IMR-90 (cell line): ENCODE measurements at regions not wholly inside any gene's neighbourhood (a gene's known extent, or its start where the extent isn't known, plus 50 kb on each side); places are given as distances from the start of the nearest gene placed in this dataset.
"Not testable (repeated sequence)": the region's sequence is repeated elsewhere in the genome, so short reads cannot be mapped to it uniquely, and the experiment has no call there.

Experiments used
- BHLHE40 ChIP-seq: fragments of 150-350 bp; IDR thresholded peaks from 2 replicates; pipeline ENCODE4 v1.6.1; 2016; ENCODE audit warnings: mild to moderate bottlenecking, low read depth, low read length
- CEBPB ChIP-seq: IDR thresholded peaks from 2 replicates; pipeline ENCODE4 v1.6.1; 2012; ENCODE audit warnings: low read depth, low read length, improper control_type of control experiment
- ELK1 ChIP-seq: fragments of 150-350 bp; IDR thresholded peaks from 2 replicates; pipeline ENCODE4 v1.6.1; 2016; ENCODE audit warnings: low read depth, mild to moderate bottlenecking, low read length, moderate library complexity, borderline replicate concordance
- MAFK ChIP-seq: IDR thresholded peaks from 2 replicates; pipeline ENCODE4 v1.6.1; 2012; ENCODE audit warnings: low read depth, low read length, improper control_type of control experiment
- MAZ ChIP-seq: IDR thresholded peaks from 2 replicates; pipeline ENCODE4 v1.6.1; 2012; ENCODE audit warnings: low read depth, mild to moderate bottlenecking, low read length, improper control_type of control experiment, moderate library complexity, borderline replicate concordance
- MXI1 ChIP-seq: IDR thresholded peaks from 2 replicates; pipeline ENCODE4 v1.6.1; 2012; ENCODE audit warnings: low read depth, mild to moderate bottlenecking, low read length, moderate library complexity, borderline replicate concordance
- POLR2A ChIP-seq: IDR thresholded peaks from 2 replicates; pipeline ENCODE4 v1.6.1; 2012; ENCODE audit warnings: mild to moderate bottlenecking, low read depth, low read length
- RCOR1 ChIP-seq: IDR thresholded peaks from 2 replicates; pipeline ENCODE4 v1.6.1; 2012; ENCODE audit warnings: mild to moderate bottlenecking, low read length, improper control_type of control experiment; ENCODE audit not compliant: insufficient replicate concordance
- RFX5 ChIP-seq: IDR thresholded peaks from 2 replicates; pipeline ENCODE4 v1.8.0; 2012; ENCODE audit warnings: low read depth, mild to moderate bottlenecking, low read length, moderate library complexity
- SMC3 ChIP-seq: fragments of 150-350 bp; IDR thresholded peaks from 2 replicates; pipeline ENCODE4 v1.6.1; 2016; ENCODE audit warnings: low read depth, mild to moderate bottlenecking, antibody characterized with exemption, low read length, moderate library complexity
- TF ChIP-seq, protein P1 (sequence below): conservative IDR thresholded peaks from 2 replicates; pipeline ENCODE4 v1.5.1; 2012; ENCODE audit warnings: mild to moderate bottlenecking, low read depth, low read length, improper control_type of control experiment

DNA sequence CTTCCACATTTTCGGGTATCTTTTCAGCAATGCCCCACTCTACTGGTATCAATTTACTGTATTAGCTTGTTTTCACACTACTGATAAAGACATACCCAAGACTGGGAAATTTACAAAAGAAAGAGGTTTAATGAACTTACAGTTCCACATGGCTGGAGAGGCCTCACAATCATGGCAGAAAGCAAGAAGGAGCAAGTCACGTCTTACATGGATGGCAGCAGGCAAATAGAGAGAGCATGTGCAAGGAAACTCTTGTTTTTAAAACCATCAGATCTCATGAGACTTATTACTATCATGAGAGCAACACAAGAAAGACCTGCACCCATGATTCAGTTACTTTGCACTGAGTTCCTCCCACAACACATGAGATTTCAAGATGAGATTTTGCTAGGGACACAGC is 300.7 kb downstream of the MMUT start:
- not testable (repeated sequence) for TF ChIP-seq POLR2A, MXI1, MAFK, SMC3, RFX5, RCOR1, CEBPB, BHLHE40, MAZ, ELK1
- TF ChIP-seq, protein P1, sequence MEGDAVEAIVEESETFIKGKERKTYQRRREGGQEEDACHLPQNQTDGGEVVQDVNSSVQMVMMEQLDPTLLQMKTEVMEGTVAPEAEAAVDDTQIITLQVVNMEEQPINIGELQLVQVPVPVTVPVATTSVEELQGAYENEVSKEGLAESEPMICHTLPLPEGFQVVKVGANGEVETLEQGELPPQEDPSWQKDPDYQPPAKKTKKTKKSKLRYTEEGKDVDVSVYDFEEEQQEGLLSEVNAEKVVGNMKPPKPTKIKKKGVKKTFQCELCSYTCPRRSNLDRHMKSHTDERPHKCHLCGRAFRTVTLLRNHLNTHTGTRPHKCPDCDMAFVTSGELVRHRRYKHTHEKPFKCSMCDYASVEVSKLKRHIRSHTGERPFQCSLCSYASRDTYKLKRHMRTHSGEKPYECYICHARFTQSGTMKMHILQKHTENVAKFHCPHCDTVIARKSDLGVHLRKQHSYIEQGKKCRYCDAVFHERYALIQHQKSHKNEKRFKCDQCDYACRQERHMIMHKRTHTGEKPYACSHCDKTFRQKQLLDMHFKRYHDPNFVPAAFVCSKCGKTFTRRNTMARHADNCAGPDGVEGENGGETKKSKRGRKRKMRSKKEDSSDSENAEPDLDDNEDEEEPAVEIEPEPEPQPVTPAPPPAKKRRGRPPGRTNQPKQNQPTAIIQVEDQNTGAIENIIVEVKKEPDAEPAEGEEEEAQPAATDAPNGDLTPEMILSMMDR = not testable (repeated sequence)
